HG02763 (cell line): ENCODE measurements at regions not wholly inside any gene's neighbourhood (a gene's known extent, or its start where the extent isn't known, plus 50 kb on each side); places are given as distances from the start of the nearest gene placed in this dataset.

Source experiments
- ATAC-seq: cut with Tn5 transposase; IDR thresholded peaks from one replicate; pipeline ENCODE4 v1.9.1; 2021; ENCODE audit warnings: mild to moderate bottlenecking, moderate library complexity; ENCODE audit not compliant: unreplicated experiment

DNA sequence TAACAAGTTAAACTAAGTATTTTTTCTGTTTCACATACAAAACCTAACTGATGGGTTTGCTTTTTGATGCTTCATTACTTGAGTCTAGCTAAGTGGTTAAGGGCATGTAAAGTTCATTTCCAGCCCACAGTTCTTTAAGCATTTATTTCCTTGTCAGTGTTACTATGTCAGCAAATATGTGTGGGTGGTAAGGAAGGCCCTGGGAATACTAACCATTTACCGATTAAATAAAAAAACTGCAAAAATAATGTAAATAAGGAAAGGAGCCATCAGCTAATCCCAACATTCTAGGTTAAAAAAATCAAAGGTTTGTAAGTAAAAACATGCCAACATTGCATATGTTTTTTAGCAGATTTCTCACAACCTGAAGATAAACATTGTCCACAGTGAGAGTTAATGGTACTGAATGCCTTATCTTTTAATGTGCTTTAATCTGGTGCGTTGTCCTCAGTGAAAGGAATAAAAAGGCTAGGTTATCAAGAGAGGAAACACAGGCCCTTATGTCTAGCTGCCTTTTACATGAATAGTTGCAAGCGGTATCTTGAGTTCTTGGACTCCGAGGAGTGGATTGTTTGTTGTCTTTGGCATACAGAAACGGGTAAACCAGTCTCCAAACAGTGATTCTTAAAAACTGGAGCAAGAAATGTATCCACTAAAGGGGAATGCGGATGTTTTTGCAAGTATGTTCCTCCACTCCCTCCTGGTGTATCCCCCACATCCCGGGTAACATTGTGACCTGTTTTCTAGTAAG is 949.6 kb upstream of the SLC10A2 start:
- no peak for ATAC-seq

DNA sequence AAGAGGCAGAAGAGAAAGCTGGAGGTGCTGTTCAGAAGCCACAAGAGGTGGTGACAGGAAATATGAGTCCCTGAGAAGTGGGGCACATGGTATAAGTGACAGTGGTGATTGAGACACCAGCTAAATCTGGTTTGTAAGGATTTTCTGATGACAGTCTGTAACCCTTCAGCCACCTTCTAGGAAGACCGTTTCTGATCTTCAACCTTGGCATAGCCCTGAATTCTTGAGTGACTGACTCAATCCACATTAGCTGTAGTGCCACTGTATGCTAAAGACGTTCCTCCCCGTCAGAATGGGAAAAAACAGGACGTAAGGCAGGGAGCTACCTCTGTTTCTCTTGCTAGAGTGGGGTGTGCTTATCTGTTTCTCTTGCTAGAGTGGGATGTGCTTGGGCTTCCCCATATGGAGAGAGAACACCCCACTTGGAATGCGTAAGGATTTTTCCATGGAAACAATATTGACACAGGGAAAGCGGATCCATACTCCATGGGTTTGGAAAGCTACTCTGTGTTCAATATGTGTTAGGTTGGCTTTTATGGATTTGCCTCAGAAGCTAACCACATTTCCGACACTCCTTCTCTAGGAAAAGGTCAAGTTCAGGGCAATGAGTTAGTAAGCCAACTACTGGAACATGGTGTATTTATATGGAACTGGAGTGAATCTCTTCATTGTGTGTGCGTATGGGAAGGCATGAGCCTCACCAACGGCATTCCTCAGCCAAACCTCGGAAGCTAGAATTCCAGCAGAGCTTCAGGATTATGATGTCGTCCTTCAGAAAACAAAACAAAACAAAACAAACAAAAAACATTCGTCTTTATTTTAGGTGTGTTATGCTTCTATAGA is 948.8 kb upstream of the SLC10A2 start:
- ATAC-seq: no peak

DNA sequence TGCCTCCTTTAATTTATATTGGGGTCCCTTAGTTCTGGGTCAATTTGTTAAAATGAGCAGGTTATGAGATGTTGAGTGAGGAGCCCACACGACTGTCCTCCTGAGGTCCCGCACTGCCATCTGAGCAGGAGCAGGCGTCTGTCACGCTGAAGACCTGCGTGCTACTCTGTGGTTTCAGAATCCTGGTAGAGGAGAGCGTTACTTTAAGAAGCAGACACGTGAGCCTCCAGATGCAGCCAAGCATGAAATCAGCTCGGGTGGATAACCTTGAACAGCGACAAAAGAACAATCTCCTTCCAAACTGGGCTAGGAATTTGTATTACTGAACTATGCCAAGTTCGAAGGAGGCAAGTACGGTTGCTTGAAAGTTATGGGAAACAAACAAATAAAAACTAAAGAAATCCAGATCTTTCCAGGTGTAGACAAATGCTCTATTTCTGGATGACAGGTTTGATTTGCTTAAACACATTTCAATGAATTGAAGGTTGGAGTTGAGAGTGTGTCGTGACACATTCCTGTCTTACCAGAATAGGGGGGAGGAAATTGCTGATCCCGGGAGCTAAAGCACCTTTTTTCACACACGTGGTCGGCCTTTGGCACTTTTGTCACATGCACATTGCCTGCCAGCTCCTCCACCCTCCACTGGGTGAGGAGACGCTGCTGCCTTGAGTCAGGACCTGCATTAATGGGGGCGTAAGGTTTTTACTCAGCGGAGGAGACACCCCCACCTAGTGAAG is 945.5 kb upstream of the SLC10A2 start:
- no peak for ATAC-seq

DNA sequence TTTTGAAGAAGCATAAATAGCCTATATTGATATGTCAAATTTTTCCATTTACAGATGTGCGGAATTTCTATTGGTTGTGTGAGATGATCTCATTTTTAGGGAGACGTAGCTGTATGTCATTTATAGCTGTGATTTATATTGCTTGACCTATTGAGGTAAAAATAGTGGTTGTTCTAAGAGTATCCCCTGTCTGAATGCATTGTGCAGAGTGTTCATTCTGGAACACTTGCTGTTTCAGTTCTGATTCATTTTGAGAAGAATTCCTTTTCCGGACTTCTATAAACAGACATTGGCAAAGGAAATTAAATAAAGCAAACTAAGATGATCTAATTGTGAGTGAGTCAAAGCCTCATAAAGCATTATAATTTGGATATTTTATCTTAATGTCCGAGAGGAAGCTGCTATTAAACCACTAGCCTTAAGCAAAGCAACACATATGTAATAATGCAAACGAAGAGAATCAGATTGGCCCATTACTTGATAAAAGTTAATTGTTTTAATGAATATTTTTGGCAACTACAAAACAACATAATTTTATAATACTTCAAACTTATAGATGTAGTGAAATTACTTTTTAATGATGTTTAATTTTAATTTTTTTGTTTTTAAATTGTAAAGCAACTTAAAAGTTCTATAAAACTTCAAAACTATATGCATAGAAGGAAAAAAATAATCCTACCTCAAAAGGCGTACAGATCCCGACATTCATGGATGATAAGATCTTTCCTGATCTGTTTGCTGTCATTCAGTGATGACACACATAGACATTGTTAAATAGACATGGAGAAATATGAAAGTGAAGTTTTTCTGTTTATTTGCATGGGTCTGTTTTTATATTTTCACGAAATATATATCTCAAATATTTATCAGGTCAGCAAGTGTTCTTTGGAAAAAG is 942.6 kb upstream of the SLC10A2 start:
- ATAC-seq: no peak

DNA sequence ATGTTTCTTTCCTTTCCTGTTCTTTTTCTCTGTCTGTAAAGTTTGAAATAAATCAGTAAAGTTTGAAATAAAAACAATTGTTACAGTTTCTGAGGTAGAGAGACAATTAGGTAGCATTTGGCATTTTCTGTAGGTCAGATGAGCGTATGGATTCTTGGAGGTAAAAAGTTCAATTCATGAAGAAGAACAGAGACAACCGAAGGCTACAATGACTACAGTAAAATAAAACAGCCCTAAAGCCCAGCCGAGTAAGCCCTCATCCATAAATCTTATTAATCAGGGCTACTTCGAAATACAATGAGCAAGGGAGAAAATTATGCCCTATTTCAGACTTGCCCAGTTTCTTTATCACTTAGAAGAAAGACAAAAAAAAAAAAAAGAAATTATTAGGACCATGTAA is 941.9 kb upstream of the SLC10A2 start:
- no peak for ATAC-seq

DNA sequence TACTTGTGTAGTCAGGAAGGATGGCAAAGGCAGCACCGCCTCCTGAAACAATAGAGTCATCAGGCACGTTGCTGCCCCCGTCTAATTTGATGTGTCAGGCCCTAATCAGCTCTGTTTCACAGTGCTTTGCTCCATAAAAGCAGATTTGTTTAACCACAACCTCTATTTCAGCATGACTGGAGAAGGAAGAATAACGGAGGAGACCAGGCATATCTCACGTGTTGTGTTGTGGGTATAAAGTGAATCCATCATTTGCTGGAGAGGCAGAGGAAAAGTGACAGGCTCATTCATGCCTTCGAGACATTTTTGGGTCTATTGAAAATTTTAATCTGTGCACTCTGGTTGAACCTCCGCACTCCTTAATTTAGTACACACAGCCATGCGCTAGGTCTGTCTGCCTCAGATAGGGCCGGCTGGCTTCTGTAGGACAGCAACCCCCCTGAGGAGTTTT is 940.4 kb upstream of the SLC10A2 start:
- no peak for ATAC-seq

DNA sequence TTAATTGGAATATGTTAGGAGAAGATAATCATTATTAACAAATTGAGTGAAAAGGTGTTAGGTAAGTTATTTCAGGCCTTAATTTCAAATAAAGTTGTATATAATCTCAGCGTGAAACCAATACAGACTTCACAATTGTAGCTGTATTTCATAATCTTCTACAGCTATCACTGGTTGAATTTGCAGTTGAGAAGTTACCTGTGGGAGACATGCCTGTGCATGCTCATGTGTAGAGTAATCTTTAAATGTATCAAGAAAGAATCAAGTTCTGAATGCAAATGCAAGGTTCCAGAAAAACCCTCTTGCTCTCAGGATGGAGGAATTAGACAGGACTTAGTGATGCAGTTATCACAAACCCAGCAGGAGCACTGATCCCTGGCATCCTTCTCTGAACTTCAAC is 938.4 kb upstream of the SLC10A2 start:
- ATAC-seq: no peak

DNA sequence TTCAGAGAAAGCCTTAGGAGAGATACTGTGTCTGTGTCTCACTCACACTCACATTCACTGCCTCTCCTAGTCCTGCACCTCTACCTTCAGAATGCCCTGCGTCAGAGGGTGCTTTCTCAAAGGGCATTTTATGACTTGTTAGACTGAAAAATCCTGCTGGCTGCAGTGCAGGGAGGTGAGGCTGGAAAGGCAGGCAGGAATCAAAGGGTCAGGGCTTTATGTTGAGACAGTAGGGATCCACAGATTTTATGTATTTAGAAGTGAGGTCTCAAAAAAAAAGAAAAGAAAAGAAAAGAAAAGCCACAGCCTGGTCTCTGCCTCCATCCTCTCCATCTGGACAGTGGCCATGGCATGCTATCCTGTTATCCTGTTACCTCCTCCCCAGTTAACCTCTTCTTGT is 936.0 kb upstream of the SLC10A2 start:
- ATAC-seq: no peak

DNA sequence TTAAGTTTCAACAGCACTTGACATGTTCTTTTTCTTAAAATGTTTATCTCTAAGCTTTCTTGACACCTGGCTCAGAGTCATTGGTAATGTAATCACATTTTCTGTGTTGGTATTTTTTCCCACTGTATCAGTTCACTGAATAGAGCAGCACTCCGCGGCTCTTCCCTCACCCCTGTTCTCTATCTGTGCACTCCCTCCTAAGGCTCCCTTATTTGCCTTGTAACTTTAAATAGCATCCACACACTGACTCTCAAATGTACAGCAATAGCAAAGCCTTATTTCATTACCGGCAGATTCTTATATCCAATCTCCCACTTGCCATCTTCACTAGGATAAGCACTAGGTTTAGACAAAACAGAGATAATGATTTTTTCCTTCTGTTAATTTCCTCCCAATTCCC is 935.5 kb upstream of the SLC10A2 start:
- ATAC-seq: no peak

DNA sequence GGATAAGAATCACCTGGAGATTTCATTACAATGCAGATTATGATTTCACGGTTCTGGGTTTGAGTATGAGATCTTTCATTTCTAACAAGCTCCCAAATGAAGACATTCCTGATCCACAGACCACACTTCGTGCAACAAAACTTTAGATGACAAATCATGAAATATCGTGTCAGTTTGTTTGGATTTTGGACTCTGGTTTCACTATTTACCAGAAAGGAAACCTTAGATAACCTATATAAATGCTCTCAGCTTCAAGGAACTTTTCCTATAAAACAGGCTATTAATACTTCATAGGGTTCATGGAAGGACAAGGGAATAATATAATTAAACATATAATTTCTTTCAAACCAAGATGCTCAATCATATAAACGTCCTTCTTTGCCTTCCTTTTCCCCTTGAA is 930.5 kb upstream of the SLC10A2 start:
- ATAC-seq: no peak

DNA sequence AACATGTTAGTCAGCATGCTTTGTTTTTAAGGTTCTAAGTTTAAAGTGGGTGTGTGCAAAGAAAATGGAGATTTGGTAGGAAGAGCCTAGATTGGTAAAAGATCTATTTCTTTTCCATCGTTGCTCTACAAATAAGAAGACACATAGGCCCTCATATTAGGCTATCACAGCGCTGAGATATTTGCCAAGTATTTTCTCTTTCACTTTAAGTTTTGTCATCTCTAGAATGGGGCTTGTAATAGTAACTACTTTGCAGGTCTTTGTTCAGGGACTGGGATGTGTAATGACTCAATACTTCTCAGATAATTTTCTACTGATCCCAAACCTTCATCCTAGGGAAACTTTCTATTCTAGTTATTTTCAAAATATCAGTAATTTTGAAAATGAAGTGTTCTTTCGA is 917.7 kb upstream of the SLC10A2 start:
- ATAC-seq: no peak

DNA sequence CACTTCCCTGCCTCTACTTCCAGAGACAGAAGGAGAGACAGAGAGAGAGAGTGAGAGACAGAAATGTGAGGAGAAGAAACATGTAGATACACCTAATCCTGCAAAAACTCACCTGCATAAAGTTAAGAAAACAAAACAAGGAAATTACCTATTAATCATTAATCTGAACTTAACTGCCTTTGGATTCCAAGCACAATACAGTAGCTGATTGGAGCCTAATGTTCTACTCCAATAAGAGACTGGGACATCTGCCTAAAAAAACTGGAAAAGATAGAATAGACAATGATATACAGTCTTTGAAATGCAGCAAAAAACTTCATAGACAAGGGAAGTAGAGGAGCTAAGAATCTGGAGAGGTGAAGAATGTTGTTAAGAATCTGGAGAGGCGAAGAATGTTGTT is 910.2 kb upstream of the SLC10A2 start:
- ATAC-seq: no peak

DNA sequence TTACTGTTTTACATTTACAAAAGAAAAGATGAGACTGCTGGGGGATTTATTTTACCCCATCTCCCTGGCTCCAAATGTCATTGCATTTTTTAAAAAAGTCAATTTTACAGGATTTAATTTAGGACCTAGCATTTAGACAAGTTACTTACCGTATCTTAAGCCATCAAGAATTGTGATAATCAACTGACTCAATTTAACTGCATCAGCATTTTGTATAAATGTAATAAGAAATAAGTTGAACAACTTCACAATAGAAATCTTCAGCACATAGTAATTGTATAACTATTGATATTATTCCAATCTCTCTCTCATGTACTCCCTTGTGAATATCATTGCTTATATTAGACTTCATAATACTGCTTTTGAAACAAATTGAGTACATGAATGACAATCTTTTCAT is 907.5 kb upstream of the SLC10A2 start:
- no peak for ATAC-seq

DNA sequence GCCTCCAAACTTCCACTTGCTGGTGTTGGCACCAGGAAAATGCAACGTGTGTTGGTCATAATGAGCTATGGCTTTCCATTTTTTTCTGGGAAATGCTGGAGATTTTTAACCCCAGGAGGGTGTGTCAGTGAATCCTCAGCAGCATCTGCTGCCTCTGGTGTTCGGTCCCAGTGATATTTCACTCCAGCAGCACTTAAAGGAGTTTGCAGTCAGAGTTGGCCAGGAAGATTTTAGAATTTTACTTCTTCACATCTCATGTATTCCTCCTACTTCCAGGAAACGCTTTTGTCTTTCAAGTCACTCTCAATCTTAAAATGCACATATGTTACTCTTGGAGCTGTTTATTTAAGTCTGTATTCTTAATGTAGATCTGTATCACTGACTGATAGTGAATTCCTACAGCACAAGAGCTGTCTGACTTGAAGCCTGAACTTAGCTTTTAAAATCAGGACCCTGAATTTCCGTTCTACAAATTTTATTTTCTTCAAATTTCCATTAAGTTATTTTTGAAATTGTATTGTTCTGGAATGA is 903.4 kb upstream of the SLC10A2 start:
- no peak for ATAC-seq

DNA sequence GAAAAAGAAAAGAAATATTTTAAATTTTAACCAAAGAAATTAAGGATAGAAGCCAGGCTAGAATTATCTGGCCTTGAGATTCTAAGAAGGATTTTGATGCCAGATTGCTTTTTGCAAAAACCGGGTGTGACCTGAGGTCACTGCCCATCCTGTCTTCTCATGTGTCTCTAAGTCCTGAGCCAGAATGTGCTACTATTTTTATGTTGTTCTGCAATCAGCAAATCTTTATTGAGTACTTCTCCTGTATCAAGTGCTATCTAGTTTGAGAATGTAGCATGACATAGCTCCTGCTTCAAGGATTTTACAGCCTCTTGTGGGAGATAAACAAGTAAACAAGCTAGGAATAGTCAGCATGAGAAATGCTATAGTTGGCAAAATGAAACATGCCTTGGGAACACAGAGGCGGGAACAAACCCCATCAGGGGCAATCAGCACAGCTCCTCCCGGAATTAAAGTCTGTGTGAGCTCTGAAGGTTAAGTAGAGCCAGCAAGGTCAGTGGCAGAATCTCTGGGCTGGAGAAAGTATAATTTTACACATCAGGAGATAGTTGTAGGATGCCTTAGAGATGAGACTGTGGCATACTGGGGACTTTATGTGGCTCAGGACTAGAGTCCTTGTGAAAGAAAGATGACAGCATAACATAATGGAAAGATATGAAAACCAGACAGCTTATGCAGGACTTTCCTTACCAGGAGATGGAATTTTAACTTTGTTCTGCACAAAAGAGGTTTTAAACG is 899.5 kb upstream of the SLC10A2 start:
- ATAC-seq: no peak

DNA sequence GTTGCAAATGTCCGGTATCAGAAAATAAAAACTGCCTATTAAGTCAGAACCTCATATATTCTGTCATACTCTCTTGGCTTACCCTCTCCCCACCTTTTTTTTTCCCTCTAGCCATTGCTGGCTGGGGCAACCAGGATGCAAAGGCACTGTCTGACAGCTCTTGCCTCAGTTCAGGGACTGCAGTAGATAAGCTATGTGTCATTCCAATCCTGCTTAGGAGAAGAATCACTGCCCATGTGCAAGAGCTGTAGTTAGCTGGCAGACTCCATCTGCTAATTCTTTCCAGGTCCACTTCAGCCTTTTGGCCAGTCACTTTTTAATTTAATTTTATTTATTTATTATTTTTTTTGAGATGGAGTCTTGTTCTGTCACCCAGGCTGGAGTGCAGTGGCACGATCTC is 895.6 kb upstream of the SLC10A2 start:
- no peak for ATAC-seq

DNA sequence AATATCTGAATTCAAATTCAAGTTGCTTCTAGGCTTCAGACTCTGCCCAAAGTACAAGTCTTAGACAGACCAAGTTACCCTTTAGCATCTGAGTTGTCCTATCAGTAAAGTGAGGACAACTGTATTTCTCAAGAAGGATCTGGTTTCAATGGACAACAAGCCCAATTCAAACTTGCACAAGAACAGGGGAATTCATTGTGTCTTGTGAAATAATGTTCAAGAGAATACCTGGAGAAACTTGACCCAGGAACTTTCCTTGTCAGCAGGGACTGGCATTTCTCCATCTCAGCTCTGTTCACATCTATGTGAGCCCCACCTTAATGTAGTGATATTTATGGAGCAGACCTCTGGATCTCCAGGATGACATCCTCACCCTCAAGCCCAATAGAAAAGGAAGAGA is 894.9 kb upstream of the SLC10A2 start:
- ATAC-seq: no peak

DNA sequence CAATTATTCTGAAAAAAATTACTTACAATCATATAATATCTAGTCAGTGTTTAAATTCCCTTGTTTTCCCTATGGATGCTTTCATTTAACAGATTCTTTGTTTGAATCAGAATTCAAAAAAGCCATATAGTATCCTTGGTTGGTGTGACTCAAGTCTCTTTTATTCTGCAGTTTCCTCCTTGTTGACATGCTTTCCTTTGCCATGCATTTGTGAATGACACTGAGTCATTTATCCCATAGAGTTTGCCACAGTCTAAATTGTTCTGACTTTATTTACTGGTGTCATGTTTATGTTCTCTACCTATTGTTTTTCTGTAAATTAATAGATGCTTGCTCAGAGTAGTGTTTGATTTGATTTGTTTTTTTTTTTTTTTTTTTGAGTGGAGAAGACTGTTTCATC is 893.8 kb upstream of the SLC10A2 start:
- ATAC-seq: no peak

DNA sequence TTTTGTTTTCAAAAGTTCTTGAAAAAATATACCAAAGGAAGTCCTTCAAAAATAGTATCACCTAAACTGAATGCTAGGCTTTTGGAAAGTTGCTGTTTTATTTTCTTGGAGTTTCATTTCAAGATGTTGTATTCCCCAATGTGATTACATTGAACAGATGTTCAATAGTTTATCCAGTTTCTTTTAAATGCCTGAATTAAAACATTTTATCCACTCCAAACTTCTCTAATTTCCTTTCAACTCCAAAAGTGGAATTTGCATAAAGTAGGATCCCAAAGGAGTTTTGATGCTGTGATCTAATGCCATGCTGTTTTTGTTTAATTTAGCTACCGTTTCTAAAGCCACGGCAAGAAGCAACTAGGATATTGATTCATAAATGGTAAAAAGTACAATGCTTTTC is 892.5 kb upstream of the SLC10A2 start:
- ATAC-seq: no peak

DNA sequence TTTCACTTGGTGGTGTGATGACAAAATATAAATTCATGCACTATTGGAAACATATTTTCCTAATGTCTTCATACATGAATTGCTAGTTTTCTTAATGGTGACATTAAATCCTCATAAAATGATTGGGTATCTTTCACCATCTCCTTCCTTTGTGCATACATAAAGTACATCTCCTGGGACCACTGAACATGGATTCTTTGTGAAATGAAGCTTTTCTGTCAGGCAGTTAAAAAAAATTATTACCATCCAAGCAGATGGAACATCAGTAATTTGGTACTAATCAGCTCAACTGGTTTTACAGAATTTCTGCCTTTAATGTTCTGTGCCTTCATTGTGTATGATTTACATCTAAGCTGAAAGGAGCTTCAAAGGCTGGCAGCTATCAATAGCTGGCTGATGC is 891.7 kb upstream of the SLC10A2 start:
- ATAC-seq: no peak
